ENCODE measurements at regions not wholly inside any gene's neighbourhood (a gene's known extent, or its start where the extent isn't known, plus 50 kb on each side); places are given as distances from the start of the nearest gene placed in this dataset.

GRCh38 chr5:142450419-142450818 lies 125.6 kb upstream of the SPRY4 start:
- FAIRE-seq: no peak
- no peak for TF ChIP-seq POU2F2 (IDR thresholded peaks at IDR 0.05; ENCODE audit: low read depth, low read length)
- TF ChIP-seq POLR2AphosphoS5 (IDR thresholded peaks at IDR 0.05; ENCODE audit: low read depth, low read length): no peak
- TF ChIP-seq PAX5 (IDR thresholded peaks at IDR 0.05; ENCODE audit: insufficient read depth, low read length, severe bottlenecking): no peak
- no peak for TF ChIP-seq SPI1 (IDR thresholded peaks at IDR 0.05; ENCODE audit: low read depth, low read length)
- no peak for TF ChIP-seq TAF1 (IDR thresholded peaks at IDR 0.05; ENCODE audit: low read depth, low read length)
- no peak for TF ChIP-seq POLR2A (IDR thresholded peaks at IDR 0.05; ENCODE audit: low read depth, low read length)

GRCh38 chr5:142447887-142448286 lies 123.1 kb upstream of the SPRY4 start:
- no peak for FAIRE-seq
- TF ChIP-seq POLR2A (IDR thresholded peaks at IDR 0.05; ENCODE audit: low read depth, low read length): no peak
- no peak for TF ChIP-seq SPI1 (IDR thresholded peaks at IDR 0.05; ENCODE audit: low read depth, low read length)
- TF ChIP-seq TAF1 (IDR thresholded peaks at IDR 0.05; ENCODE audit: low read depth, low read length): no peak
- TF ChIP-seq POLR2AphosphoS5 (IDR thresholded peaks at IDR 0.05; ENCODE audit: low read depth, low read length): no peak
- no peak for TF ChIP-seq PAX5 (IDR thresholded peaks at IDR 0.05; ENCODE audit: insufficient read depth, low read length, severe bottlenecking)
- no peak for TF ChIP-seq POU2F2 (IDR thresholded peaks at IDR 0.05; ENCODE audit: low read depth, low read length)
- DNase-seq (ENCODE audit: insufficient read length, low spot score): no peak

More at GRCh38 chr5:142450419-142450818, 125.6 kb upstream of the SPRY4 start:
- no peak for DNase-seq (ENCODE audit: insufficient read length, low spot score)

- FAIRE-seq (no peak), DNase-seq (ENCODE audit: insufficient read length, low spot score) (no peak)
- TF ChIP-seq TAF1 (IDR thresholded peaks at IDR 0.05; ENCODE audit: low read depth, low read length) (no peak), SPI1 (IDR thresholded peaks at IDR 0.05; ENCODE audit: low read depth, low read length) (no peak), POU2F2 (IDR thresholded peaks at IDR 0.05; ENCODE audit: low read depth, low read length) (no peak), POLR2AphosphoS5 (IDR thresholded peaks at IDR 0.05; ENCODE audit: low read depth, low read length) (no peak), PAX5 (IDR thresholded peaks at IDR 0.05; ENCODE audit: insufficient read depth, low read length, severe bottlenecking) (no peak), POLR2A (IDR thresholded peaks at IDR 0.05; ENCODE audit: low read depth, low read length) (no peak)
Observed at GRCh38 chr5:142446960-142447279, 122.1 kb upstream of the SPRY4 start.

- DNase-seq (ENCODE audit: insufficient read length, low spot score) (no peak), FAIRE-seq (no peak)
- TF ChIP-seq SPI1 (IDR thresholded peaks at IDR 0.05; ENCODE audit: low read depth, low read length) (no peak), TAF1 (IDR thresholded peaks at IDR 0.05; ENCODE audit: low read depth, low read length) (no peak), PAX5 (IDR thresholded peaks at IDR 0.05; ENCODE audit: insufficient read depth, low read length, severe bottlenecking) (no peak), POLR2AphosphoS5 (IDR thresholded peaks at IDR 0.05; ENCODE audit: low read depth, low read length) (no peak), POLR2A (IDR thresholded peaks at IDR 0.05; ENCODE audit: low read depth, low read length) (no peak), POU2F2 (IDR thresholded peaks at IDR 0.05; ENCODE audit: low read depth, low read length) (no peak)
Observed at GRCh38 chr5:142446131-142446959, 121.5 kb upstream of the SPRY4 start.

GRCh38 chr5:142445266-142445665 lies 120.4 kb upstream of the SPRY4 start:
- DNase-seq (ENCODE audit: insufficient read length, low spot score) (no peak), FAIRE-seq (no peak)
- no peak for TF ChIP-seq POU2F2 (IDR thresholded peaks at IDR 0.05; ENCODE audit: low read depth, low read length)
- TF ChIP-seq POLR2AphosphoS5 (IDR thresholded peaks at IDR 0.05; ENCODE audit: low read depth, low read length): no peak

GRCh38 chr5:142441616-142442015 lies 116.8 kb upstream of the SPRY4 start:
- TF ChIP-seq POLR2A (IDR thresholded peaks at IDR 0.05; ENCODE audit: low read depth, low read length) (no peak), TAF1 (IDR thresholded peaks at IDR 0.05; ENCODE audit: low read depth, low read length) (no peak), PAX5 (IDR thresholded peaks at IDR 0.05; ENCODE audit: insufficient read depth, low read length, severe bottlenecking) (no peak), POU2F2 (IDR thresholded peaks at IDR 0.05; ENCODE audit: low read depth, low read length) (no peak), POLR2AphosphoS5 (IDR thresholded peaks at IDR 0.05; ENCODE audit: low read depth, low read length) (no peak), SPI1 (IDR thresholded peaks at IDR 0.05; ENCODE audit: low read depth, low read length) (no peak)
- FAIRE-seq: no peak
- no peak for DNase-seq (ENCODE audit: insufficient read length, low spot score)

DNA sequence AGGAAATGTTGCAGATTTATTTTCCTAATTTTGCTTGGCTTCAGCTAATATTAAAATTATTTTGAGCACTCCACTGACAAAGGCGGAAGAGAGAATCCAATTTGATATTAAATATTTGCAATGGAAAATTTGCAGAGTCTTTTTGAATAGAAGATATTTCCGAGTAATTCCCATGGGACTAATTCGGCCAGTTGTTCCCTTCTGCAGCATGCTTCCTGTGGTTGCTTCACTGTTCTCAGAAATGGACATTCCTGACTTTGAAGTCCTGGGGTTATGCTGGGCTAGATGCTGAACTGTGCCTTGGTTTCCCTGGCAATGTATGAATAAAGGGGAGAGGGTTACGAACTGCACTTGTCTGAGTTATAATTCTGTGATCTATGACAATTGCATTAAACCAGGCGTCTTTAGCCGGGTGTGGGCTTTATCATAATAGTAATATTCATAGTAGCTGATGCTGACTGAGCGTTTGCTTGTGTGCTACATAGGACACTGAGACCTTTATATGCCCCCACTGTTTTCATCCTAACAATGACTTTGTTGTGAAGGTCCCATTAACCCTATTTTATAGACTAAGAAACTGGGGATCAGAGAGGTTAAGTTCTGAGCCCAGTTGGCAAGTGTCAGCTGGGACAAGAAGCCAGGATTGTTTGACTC lies 114.5 kb upstream of the SPRY4 start:
- DNase-seq (ENCODE audit: insufficient read length, low spot score): no peak
- no peak for TF ChIP-seq TAF1 (IDR thresholded peaks at IDR 0.05; ENCODE audit: low read depth, low read length)
- TF ChIP-seq SPI1 (IDR thresholded peaks at IDR 0.05; ENCODE audit: low read depth, low read length): no peak
- no peak for TF ChIP-seq PAX5 (IDR thresholded peaks at IDR 0.05; ENCODE audit: insufficient read depth, low read length, severe bottlenecking)
- no peak for TF ChIP-seq POLR2A (IDR thresholded peaks at IDR 0.05; ENCODE audit: low read depth, low read length)
- TF ChIP-seq POLR2AphosphoS5 (IDR thresholded peaks at IDR 0.05; ENCODE audit: low read depth, low read length): no peak
- no peak for TF ChIP-seq POU2F2 (IDR thresholded peaks at IDR 0.05; ENCODE audit: low read depth, low read length)
- FAIRE-seq: no peak

DNA sequence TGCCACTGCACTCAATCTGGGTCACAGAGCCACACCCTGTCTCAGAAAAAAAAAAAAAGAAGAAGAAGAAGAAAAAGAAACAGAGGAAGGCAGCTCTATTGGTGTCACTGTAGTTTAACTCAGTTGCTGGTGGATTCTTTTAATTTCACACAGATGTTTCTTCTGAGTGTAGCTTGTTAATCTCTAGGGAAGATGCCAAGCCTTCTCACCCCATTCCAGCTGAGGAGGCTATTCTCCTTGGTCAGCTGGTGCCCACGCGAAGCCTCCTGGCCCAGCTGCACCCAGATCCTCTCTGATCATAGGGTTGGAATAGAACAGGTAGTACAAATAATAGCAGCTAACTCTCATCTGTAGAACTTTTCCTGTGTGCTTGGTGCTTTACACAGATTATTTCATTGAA lies 113.8 kb upstream of the SPRY4 start:
- TF ChIP-seq SPI1 (IDR thresholded peaks at IDR 0.05; ENCODE audit: low read depth, low read length) (no peak), PAX5 (IDR thresholded peaks at IDR 0.05; ENCODE audit: insufficient read depth, low read length, severe bottlenecking) (no peak), POLR2AphosphoS5 (IDR thresholded peaks at IDR 0.05; ENCODE audit: low read depth, low read length) (no peak), TAF1 (IDR thresholded peaks at IDR 0.05; ENCODE audit: low read depth, low read length) (no peak), POU2F2 (IDR thresholded peaks at IDR 0.05; ENCODE audit: low read depth, low read length) (no peak), POLR2A (IDR thresholded peaks at IDR 0.05; ENCODE audit: low read depth, low read length) (no peak)
- FAIRE-seq: no peak
- DNase-seq (ENCODE audit: insufficient read length, low spot score): no peak

DNA sequence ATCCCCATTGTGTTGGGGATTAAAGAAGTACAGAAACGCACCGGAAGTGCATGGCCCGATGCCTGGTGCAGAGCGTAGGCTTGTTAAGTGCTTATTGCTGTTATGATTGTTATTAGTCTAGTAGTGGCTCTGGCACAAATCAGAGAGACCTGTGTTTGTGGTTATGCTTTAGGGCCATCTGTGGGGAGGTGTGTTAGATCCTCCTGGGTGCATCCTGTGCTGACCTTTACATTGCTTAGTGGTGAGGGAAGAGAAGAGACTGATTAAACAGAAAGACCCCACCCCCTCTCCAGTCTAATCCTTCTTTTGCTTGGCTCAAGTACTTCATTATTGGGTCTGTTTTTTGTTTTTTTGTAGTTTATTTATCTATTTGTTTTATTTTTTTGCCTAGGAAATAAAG lies 112.7 kb upstream of the SPRY4 start:
- TF ChIP-seq POLR2A (IDR thresholded peaks at IDR 0.05; ENCODE audit: low read depth, low read length) (no peak), TAF1 (IDR thresholded peaks at IDR 0.05; ENCODE audit: low read depth, low read length) (no peak), PAX5 (IDR thresholded peaks at IDR 0.05; ENCODE audit: insufficient read depth, low read length, severe bottlenecking) (no peak), POU2F2 (IDR thresholded peaks at IDR 0.05; ENCODE audit: low read depth, low read length) (no peak), POLR2AphosphoS5 (IDR thresholded peaks at IDR 0.05; ENCODE audit: low read depth, low read length) (no peak), SPI1 (IDR thresholded peaks at IDR 0.05; ENCODE audit: low read depth, low read length) (no peak)
- DNase-seq (ENCODE audit: insufficient read length, low spot score): no peak
- no peak for FAIRE-seq

Data from GM12891 (cell line).